Body of pancreas (tissue), 4 donors: ENCODE measurements at regions not wholly inside any gene's neighbourhood (a gene's known extent, or its start where the extent isn't known, plus 50 kb on each side); places are given as distances from the start of the nearest gene placed in this dataset.

Source experiments
- POLR2A ChIP-seq, 3 donors: fragments of 450-650 bp; IDR thresholded peaks; one replicate each; pipeline ENCODE4 v1.6.1; 2016; ENCODE audit warnings: antibody characterized with exemption in 3 of 3, mild to moderate bottlenecking in 2 of 3
- TF ChIP-seq, protein P1 (sequence below), 7 experiments: fragments of 450-650 bp in 4 of 7; fragments of 200-600 bp in 3 of 7; sonication (generic) in 3 of 7; IDR thresholded peaks; one replicate each; pipeline ENCODE4 v1.5.1; 2016 to 2019; ENCODE audit warnings: antibody characterized with exemption in 7 of 7

DNA sequence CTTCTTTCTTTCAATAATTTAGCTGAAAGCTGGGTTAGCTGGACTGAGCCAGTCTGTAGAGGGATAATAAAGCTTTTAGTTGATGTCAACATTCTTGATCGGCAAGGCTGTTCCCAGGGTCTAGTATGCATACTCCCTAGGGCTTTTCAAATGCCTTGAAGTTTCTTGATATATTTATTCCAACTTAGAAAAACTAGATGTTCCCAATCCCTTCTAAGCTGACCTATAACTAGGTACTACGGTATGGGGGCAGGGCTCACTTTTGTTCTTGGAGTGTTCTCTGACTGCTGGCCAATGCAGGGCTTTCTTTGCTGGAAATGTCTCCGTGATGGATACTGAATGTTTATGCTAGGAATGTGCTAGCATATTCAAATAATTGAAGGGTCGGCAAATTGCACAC is 258.6 kb upstream of the TANK start:
- TF ChIP-seq, protein P1, sequence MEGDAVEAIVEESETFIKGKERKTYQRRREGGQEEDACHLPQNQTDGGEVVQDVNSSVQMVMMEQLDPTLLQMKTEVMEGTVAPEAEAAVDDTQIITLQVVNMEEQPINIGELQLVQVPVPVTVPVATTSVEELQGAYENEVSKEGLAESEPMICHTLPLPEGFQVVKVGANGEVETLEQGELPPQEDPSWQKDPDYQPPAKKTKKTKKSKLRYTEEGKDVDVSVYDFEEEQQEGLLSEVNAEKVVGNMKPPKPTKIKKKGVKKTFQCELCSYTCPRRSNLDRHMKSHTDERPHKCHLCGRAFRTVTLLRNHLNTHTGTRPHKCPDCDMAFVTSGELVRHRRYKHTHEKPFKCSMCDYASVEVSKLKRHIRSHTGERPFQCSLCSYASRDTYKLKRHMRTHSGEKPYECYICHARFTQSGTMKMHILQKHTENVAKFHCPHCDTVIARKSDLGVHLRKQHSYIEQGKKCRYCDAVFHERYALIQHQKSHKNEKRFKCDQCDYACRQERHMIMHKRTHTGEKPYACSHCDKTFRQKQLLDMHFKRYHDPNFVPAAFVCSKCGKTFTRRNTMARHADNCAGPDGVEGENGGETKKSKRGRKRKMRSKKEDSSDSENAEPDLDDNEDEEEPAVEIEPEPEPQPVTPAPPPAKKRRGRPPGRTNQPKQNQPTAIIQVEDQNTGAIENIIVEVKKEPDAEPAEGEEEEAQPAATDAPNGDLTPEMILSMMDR (IDR thresholded peaks at IDR 0.05), result no peak
- TF ChIP-seq POLR2A (IDR thresholded peaks at IDR 0.05), result no peak
